ELF-1 (cell line): ENCODE measurements at regions not wholly inside any gene's neighbourhood (a gene's known extent, or its start where the extent isn't known, plus 50 kb on each side); places are given as distances from the start of the nearest gene placed in this dataset.
"Not testable (repeated sequence)": the region's sequence is repeated elsewhere in the genome, so short reads cannot be mapped to it uniquely, and the experiment has no call there.

Experiments used
- DNase-seq: peaks from one replicate; pipeline ENCODE4 v3.0.0-alpha.2; 2016; ENCODE audit warnings: low read depth, low spot score

DNA sequence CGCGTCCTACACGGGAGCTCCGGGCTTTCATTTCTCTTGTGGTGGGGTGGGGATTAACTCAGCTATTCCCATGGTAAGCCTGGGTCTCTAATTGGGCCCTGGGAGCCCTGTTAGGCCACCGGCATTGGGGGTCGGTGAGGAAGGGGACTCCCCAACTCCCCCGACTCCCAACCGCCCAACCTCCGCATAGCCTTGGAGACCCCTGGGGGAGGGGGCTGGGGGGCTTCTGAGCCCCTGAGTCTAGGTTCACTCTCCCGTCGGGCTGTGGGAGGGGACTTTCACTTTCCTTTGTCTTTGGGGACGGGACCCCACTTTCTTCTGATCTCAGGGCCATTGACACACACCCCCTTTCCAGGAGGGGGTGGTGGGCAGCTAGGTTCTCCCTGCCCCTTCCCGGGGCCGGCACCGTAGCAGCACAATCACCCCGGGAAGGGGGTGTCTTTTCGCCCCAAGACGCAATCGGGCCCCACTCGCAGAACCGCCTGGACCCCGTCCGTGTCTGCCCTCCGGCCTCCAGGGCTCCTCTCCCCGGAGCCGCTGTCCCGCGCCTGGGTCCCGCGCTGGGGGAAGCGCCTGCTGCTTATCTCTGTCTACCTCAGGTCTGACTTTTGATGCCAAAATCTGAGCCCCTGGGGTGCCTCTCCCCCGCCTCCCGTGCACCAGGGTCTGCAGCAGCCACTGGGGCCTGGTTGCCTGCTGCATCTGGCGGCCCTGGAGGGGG, 69.6 kb upstream of the ZNF658 start:
- DNase-seq: not testable (repeated sequence)

DNA sequence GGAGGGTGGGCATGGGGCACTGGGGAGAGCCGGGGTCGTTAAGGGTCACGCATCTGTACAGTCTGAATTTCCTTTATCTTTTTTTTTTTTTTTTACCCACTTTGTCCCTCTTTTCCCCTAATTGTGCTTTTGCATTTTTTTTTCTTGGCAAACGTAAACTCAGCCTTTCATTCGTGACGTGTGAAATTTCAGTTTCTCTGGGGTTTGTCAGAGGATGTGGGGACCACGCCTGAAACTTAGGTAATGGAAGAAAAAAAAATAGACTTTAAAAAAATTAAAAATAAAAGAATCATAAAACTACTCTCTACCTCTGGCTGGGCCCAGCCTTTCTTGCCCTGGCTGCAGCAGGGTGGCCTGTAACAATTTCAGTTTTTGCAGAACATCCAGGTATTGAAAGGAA, 68.3 kb upstream of the ZNF658 start:
- DNase-seq: not testable (repeated sequence)

DNA sequence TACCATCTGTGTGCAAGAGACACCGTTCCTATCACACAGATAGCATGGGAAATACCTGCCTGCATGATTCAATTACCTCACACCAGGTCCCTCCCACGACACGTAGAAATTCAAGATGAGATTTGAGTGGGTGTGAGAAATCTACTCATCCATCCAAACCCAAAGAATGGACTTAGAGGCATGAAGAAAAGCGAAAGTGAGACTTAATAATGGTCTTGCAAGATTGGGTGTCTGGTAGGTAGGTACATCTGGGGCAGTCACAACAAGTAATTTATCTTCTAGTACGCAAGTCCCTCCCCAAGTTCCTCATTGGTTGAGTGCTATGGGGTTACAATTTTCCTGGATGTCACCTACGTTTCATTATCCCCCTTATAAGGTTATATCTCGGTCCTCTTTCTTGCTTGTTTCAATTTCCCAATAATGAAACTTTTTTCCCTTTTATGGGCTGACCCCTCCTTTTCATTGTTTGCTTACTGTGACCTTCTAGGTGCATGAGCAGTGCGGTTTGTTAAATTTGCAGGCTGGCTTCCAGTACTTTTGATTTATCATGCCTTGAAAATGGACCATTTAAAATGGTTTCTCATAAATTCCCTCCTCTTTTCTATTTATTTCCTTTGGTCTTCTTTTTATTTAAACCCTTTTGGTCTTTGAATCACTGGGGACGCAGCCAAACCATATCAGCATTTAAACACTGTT, 63.1 kb upstream of the ZNF658 start:
- not testable (repeated sequence) for DNase-seq
